Stomach smooth muscle (tissue), 2 donors: ENCODE measurements at regions not wholly inside any gene's neighbourhood (a gene's known extent, or its start where the extent isn't known, plus 50 kb on each side); places are given as distances from the start of the nearest gene placed in this dataset.

Experiments used
- H3K27ac ChIP-seq: one replicate; pipeline ENCODE4 v1.7.0; 2013; ENCODE audit warnings: mild to moderate bottlenecking, low read length, inconsistent platforms
- H3K27me3 ChIP-seq, 2 donors: one replicate each; pipeline ENCODE4 v1.7.0; 2013; ENCODE audit warnings: low read length in 2 of 2; ENCODE audit not compliant: insufficient read depth in 2 of 2, control insufficient read depth in 1 of 2
- H3K36me3 ChIP-seq, 2 donors: one replicate each; pipeline ENCODE4 v1.7.0; 2013; ENCODE audit warnings: low read length in 2 of 2; ENCODE audit not compliant: control insufficient read depth in 2 of 2, insufficient read depth in 2 of 2
- H3K4me1 ChIP-seq: one replicate; pipeline ENCODE4 v1.7.0; 2013; ENCODE audit warnings: low read length; ENCODE audit not compliant: control insufficient read depth, insufficient read depth
- H3K4me3 ChIP-seq, 2 donors: one replicate each; pipeline ENCODE4 v1.7.0; 2013; ENCODE audit warnings: low read length in 2 of 2
- H3K9ac ChIP-seq, 2 donors: one replicate each; pipeline ENCODE4 v1.7.0; 2013; ENCODE audit warnings: low read length in 2 of 2, mild to moderate bottlenecking in 1 of 2
- H3K9me3 ChIP-seq, 2 donors: one replicate each; pipeline ENCODE4 v1.7.0; 2013; ENCODE audit warnings: low read length in 2 of 2; ENCODE audit not compliant: control insufficient read depth in 2 of 2
- donor health status: healthy.
- donor health status: Pancreatic carcinoma.

- no peak overlapping the region for H3K4me3 ChIP-seq
- no peaks in the 10 kb centered on the region for H3K36me3 ChIP-seq
- H3K27ac ChIP-seq = no peak overlapping the region
These were observed 429.5 kb downstream of the ZIC1 start for GRCh38 chr3:147838652-147839051.

GRCh38 chr3:147843331-147843730 is 434.2 kb downstream of the ZIC1 start:
- no peak overlapping the region for H3K27ac ChIP-seq
- H3K9me3 ChIP-seq = no peaks in the 10 kb centered on the region
- H3K4me1 ChIP-seq = no peaks in the 10 kb centered on the region
- no peak overlapping the region for H3K4me3 ChIP-seq
- H3K27me3 ChIP-seq = no peaks in the 10 kb centered on the region
- H3K9ac ChIP-seq = no peak overlapping the region
- no peaks in the 10 kb centered on the region for H3K36me3 ChIP-seq

More at GRCh38 chr3:147838652-147839051, 429.5 kb downstream of the ZIC1 start:
- Histone ChIP-seq H3K9ac (no peak overlapping the region), H3K9me3 (no peaks in the 10 kb centered on the region), H3K27me3 (no peaks in the 10 kb centered on the region), H3K4me1 (no peaks in the 10 kb centered on the region)

- no peak overlapping the region for H3K9ac ChIP-seq
- H3K27ac ChIP-seq = no peak overlapping the region
These were observed 437.1 kb downstream of the ZIC1 start for GRCh38 chr3:147846293-147846692.

GRCh38 chr3:147846854-147847478 is 437.8 kb downstream of the ZIC1 start:
- no peaks in the 10 kb centered on the region for H3K4me1 ChIP-seq
- no peaks in the 10 kb centered on the region for H3K27me3 ChIP-seq
- H3K9me3 ChIP-seq = no peaks in the 10 kb centered on the region
- no peak overlapping the region for H3K27ac ChIP-seq
- H3K4me3 ChIP-seq = no peak overlapping the region
- H3K36me3 ChIP-seq = no peaks in the 10 kb centered on the region
- no peak overlapping the region for H3K9ac ChIP-seq

More at GRCh38 chr3:147846293-147846692, 437.1 kb downstream of the ZIC1 start:
- no peaks in the 10 kb centered on the region for H3K9me3 ChIP-seq
- no peaks in the 10 kb centered on the region for H3K36me3 ChIP-seq
- no peaks in the 10 kb centered on the region for H3K27me3 ChIP-seq
- H3K4me1 ChIP-seq = no peaks in the 10 kb centered on the region
- H3K4me3 ChIP-seq = no peak overlapping the region

- Histone ChIP-seq H3K9me3 (no peaks in the 10 kb centered on the region), H3K4me3 (no peak overlapping the region), H3K27me3 (no peaks in the 10 kb centered on the region), H3K4me1 (no peaks in the 10 kb centered on the region), H3K36me3 (no peaks in the 10 kb centered on the region), H3K27ac (no peak overlapping the region), H3K9ac (no peak overlapping the region)
These were observed 441.9 kb downstream of the ZIC1 start for GRCh38 chr3:147851062-147851461.

- no peaks in the 10 kb centered on the region for H3K36me3 ChIP-seq
- no peak overlapping the region for H3K4me3 ChIP-seq
- H3K9ac ChIP-seq = no peak overlapping the region
- no peaks in the 10 kb centered on the region for H3K27me3 ChIP-seq
- no peak overlapping the region for H3K27ac ChIP-seq
- H3K4me1 ChIP-seq = no peaks in the 10 kb centered on the region
- H3K9me3 ChIP-seq = no peaks in the 10 kb centered on the region
These were observed 445.4 kb downstream of the ZIC1 start for GRCh38 chr3:147854542-147854941.

- Histone ChIP-seq H3K27me3 (no peaks in the 10 kb centered on the region), H3K36me3 (no peaks in the 10 kb centered on the region), H3K9me3 (peaks cover 0 to 5% of the 10 kb centered on the region in 2 donors), H3K4me3 (no peak overlapping the region), H3K27ac (no peak overlapping the region), H3K4me1 (no peaks in the 10 kb centered on the region), H3K9ac (no peak overlapping the region)
These were observed 455.7 kb downstream of the ZIC1 start for GRCh38 chr3:147864754-147865354.

GRCh38 chr3:147866561-147866960 is 457.4 kb downstream of the ZIC1 start:
- Histone ChIP-seq H3K27ac (no peak overlapping the region), H3K9ac (no peak overlapping the region), H3K4me1 (no peaks in the 10 kb centered on the region), H3K4me3 (no peak overlapping the region), H3K27me3 (no peaks in the 10 kb centered on the region), H3K9me3 (peaks cover 0 to 5% of the 10 kb centered on the region in 2 donors), H3K36me3 (no peaks in the 10 kb centered on the region)

- Histone ChIP-seq H3K27me3 (no peaks in the 10 kb centered on the region), H3K36me3 (no peaks in the 10 kb centered on the region), H3K4me3 (no peak overlapping the region), H3K9me3 (no peaks in the 10 kb centered on the region), H3K27ac (no peak overlapping the region), H3K9ac (no peak overlapping the region), H3K4me1 (no peaks in the 10 kb centered on the region)
These were observed 463.4 kb downstream of the ZIC1 start for GRCh38 chr3:147872568-147872967.

- no peaks in the 10 kb centered on the region for H3K27me3 ChIP-seq
- no peak overlapping the region for H3K9ac ChIP-seq
- H3K27ac ChIP-seq = no peak overlapping the region
- H3K4me1 ChIP-seq = no peaks in the 10 kb centered on the region
- H3K9me3 ChIP-seq = peaks cover 5% of the 10 kb centered on the region in 2 donors
- H3K36me3 ChIP-seq = no peaks in the 10 kb centered on the region
- no peak overlapping the region for H3K4me3 ChIP-seq
These were observed 466.3 kb downstream of the ZIC1 start for GRCh38 chr3:147875498-147875897.

- Histone ChIP-seq H3K9me3 (peaks cover 21 to 26% of the 10 kb centered on the region in 2 donors), H3K4me3 (no peak overlapping the region)
These were observed 472.8 kb downstream of the ZIC1 start for GRCh38 chr3:147881933-147882332.

More at GRCh38 chr3:147881933-147882332, 472.8 kb downstream of the ZIC1 start:
- H3K27ac ChIP-seq = no peak overlapping the region
- no peak overlapping the region for H3K9ac ChIP-seq
- no peaks in the 10 kb centered on the region for H3K27me3 ChIP-seq
- H3K4me1 ChIP-seq = no peaks in the 10 kb centered on the region
- no peaks in the 10 kb centered on the region for H3K36me3 ChIP-seq
